COLO668 (cell line): ENCODE measurements at regions not wholly inside any gene's neighbourhood (a gene's known extent, or its start where the extent isn't known, plus 50 kb on each side); places are given as distances from the start of the nearest gene placed in this dataset.

Source experiments
- DNase-seq: peaks from one replicate; lab custom pipeline; 2025; ENCODE audit not compliant: unreplicated experiment; lab: John Stamatoyannopoulos, UW

DNA sequence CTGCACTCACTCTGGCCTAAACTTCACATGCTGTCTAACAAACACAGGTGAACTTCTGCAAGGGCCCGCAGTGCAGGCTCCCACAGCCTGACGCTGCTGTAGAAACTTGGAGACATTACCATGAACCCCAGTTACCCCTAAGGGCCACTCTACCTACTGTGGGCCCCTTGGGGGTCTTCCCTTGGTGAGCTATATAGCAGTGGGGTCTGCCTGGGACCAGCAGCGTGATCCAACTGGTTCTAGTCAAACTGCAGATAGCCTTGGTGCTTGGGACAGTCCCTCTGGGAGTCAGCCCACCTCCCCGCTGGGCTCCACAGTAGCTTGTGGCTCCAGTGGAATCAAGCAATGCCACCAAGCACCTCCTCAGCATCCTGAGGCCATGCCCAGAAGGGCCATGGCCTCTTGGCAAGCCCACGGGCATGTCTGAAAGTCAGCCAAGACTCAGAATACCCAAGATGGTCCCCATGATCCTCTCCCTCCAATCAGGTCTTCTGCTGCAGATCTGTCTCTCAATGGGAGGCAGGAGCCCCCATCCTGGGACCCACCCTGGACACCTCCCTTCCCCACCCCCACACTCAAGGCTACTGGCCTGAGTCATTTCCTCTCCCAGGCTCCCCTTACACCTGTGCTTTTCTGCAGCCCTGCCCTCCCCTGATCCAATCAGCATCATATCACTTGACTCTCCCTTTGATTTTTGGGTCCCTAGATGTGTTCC, 230.0 kb upstream of the IRX1 start:
- DNase-seq, result no peak

DNA sequence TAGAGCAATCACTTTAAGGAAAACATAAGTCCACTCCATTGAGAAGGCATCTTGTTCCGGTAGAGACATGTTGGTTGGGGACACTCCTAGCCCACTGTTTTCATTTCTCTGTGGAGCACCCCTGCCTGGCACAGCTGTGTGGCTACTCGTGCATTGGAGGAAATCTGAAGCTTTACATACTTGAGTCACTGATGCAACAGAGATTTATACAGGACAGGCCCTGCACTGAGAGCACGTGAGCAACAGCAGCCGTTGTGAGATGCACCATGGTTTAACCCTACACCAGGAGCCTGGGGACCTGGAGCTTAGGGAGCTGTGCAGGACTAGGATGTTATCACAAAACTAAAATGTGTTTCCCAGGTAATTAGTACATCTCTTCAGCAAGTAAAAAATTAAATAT, 230.7 kb upstream of the IRX1 start:
- no peak for DNase-seq

DNA sequence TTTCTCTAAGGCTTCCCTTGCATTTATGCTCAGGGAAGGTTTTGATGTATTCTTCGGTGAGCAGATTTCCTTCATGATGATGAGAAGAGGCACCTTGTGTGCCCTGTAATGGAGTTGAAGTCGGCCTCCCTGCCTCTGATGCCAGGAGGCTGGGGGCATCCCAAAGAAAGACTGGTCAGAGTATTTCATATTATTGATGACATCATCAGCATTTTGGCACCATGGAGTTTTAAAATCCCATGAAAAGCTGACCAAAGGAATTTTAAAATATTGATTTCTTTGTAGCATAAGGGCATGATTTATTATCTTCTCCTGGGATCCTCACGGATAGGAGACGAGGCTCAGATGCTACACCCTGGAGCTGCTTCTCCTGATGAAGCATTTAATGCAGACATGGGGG, 231.2 kb upstream of the IRX1 start:
- DNase-seq, result no peak

DNA sequence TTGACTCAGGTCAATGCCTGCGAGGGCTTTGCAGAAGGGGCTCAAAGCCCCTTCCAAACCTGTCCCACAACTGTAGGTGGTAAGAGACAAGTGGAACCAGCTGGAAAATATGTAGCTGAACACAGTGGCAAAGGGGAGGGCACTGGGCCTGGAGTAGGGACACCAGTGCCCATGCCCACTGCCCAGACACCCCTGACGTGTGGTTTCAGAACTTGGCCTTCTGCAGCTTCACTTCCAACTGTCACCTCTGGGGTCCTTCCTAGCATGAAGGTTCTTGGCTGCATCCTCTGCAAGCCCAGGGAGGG, 233.1 kb upstream of the IRX1 start:
- DNase-seq, result no peak

DNA sequence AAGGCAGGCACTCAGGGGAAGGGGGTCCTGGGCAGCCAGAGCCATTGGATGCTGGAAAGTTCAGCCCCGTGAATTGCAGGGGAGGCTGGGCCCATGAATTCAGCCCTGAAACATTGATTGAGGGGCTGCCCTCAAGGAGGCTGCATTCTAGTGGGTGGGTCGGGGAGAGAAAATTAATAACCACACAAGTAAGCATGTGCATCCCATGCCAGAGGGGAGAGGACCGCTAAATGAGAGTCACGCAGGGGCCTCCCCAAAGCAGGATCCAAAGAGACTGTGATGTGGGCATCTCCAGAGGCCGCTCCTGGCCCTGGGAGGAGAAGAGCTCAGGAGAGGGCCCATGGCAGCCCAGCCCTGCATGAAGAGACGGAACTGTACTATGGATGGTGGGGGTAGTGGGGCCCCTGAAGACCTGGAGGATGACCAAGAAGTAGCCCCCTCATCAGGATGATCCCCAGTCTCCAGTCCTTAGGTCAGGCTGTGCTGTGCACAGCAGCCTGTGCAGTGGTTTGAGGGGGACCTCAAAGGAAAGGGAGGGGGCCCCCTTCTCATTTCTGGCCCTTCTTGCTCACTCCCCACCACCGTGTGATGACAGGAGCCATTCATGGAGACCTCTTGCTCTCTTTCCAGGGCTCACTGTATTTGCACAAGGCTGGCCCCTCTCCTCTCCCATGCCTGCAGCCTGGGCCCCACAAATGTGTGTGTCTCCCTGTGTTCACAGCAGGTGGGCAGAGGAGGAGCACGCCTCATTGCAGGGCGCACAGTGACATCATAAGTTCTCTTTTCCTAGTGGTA, 233.6 kb upstream of the IRX1 start:
- no peak for DNase-seq

DNA sequence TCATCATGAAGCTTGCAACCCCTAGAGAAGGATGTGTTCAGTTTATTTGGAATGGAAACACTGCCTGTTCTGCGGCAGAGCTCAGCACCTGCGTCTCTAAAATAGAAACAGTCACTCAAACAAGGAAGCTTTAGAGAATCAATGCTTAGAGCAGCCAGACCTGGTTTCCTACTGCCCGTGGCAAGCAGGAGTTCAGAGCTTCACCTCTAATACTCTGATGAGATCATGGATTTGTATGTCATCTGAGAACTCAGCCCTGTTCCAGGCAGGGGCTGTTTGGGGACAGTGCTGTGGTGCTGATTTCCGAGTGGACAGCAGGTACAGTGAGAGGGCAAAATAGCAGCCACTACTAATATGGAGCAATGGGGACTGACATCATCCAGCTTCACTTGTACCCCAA, 236.0 kb upstream of the IRX1 start:
- no peak for DNase-seq

DNA sequence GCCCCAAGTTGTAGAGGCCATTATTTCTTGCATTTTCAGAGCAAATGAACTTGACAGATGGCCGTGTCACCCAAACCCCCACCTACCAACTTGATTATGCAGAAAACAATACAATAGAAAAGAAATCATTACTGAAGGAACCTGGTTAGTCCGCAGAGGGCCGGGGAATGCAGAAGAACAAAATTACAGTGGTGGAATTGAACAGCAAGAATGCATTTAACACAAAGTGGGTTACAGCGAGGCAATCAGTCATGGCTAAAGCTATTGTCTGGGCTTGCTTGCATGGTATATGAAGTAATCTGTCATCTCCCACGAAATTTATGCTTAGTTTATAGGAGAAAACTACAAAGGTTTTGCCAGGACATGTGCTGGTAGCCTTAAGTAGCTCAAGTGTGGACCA, 238.3 kb upstream of the IRX1 start:
- DNase-seq, result no peak

DNA sequence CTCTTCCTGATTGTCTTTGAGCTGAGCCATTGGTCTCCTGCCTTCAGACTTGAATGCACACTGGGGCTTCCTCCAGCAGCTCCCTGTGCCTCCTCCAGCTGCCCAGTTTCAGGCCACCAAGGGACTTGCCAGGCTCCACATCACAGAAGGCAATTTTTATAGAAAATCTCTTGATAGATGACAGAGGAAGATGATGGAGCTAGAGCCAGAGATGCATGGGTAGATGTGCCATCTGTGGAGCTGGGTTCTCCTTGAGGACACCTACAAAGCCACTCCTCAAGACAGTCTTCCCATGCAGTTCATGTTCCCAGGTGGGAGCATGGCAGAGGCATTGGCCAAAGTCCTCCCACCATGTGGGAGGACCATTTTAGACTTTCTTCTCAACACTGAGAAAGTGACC, 239.6 kb upstream of the IRX1 start:
- no peak for DNase-seq

DNA sequence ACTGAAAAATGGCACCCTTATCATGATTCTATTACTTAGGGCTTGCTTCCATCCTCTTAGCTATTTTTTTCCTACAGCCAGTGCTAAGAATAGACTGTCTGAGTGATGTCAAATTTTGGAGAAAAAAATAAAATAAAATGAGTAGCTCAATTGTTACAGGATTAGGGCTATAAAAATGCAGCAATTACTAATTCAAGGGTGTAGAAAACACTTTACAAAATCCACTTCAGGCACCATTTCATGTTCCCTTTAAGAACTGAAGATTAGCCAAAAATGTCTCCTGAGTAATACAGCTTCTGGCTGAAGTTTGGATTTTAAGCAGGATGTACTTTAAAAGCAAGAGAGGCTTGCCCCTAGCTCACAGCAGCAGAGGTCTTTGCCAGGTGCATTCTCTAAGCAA, 240.5 kb upstream of the IRX1 start:
- DNase-seq, result no peak

DNA sequence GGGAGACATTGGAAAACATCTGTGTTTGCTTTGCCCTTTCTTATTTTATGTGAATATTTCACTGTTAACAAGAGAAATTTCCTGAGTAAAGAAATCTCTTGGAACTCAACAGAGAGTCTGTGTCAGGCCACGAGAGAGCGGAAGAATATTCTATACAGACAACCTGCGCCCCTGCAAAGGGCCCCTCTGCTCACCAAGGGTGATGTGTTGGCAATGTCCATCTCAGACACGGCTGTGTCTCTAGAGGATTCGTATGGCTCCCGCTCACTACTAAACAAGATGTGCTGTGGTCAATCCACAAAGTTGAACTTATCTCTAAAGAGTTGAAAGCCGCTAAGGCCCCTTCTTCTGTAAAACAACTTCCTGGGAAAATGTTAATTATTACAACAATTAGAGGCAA, 241.0 kb upstream of the IRX1 start:
- DNase-seq, result no peak

DNA sequence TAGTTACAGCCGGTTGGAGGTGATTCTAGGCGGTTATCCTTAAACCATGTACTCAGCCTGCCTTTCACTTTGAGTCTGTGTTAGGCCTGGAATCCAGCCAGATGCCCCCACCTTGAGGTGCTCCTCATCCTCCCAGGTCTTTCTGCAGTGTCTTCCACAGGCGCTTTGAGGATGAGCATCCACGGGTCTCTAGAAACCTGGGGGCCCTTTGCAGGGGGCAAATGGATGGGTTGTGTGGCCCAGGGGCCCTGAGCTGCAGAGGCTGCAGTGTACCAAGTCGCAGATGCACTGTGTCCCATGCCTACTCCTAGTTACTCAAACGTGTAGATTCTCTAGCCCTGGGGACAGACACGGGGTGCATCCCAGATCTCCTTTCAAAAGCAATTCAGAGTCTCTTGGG, 242.1 kb upstream of the IRX1 start:
- DNase-seq, result no peak

DNA sequence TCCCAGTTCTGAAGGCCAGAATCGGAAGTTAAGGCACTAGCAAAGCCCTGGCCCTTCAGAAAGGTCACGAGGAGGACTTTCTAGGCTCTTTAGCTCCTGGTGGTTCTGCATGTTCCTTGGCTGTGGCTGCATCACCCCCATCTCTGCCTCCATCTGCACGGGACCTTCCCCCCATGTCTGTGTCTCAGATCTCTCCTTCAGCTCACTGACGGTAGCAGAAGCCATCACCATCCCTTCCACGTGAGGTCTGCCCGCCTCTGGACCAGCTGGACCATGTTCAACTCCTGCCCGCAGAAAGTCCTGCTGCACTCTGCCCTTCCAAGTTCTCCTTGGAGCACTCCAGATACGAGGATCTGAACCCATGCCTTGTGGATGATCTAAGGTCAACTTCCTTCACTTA, 242.9 kb upstream of the IRX1 start:
- no peak for DNase-seq

DNA sequence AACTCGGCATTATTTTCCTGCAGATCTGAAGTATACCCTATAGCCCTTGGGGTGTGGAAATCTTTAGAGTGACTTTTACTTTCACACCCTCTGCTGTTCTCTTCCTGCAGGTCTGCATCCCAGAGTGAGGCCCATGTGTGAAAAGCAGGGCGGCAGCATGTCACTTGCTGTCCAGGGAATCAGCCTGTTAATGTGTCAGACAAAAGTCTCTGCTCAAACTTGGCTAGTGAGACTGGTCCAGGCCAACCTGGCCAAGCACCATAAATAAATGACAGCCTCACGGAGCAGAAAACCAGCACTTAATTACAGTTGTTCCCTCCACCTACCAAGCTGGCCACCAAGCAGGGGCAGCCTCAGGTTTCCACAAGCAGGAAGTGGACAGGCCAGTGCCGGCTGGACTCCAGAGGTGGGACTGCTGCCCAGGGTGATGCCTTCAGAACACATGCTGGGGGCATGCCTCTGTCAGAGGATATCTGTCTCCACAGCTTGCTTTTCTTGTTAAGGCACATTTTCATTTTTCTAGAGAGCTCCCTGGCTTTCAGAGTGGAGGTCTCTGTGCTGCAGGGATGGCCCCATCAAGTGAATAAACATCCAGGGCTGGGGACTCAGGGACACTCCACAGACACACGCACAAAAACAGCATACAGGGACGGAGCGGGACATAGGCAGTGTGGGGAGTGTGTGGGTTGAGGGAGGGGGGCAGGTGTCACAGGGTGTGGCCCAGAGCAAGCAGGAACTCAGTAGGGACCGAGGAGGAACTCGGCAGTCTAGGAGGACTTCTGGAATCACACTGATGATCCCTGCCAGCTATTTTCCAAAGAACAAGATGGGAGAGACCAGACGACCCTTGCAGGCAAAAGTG, 243.8 kb upstream of the IRX1 start:
- no peak for DNase-seq

DNA sequence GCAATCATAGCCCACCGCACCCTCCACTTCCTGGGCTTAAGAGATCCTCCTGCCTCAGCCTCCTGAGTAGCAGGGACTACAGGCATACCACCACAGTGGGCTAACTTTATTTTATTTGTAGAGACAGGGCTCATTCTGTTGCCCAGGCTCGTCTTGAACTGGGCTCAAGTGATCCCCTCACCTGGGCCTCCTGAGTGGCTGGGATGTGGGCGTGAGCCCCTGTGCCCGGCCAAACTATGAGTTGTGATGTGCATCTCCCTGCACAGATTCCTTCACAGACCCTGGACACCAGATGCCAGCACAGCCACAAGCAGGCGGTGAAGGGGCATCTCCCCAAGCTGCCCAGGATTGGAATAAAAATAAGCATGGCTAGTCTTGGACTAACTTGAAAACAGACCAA, 244.9 kb upstream of the IRX1 start:
- no peak for DNase-seq

DNA sequence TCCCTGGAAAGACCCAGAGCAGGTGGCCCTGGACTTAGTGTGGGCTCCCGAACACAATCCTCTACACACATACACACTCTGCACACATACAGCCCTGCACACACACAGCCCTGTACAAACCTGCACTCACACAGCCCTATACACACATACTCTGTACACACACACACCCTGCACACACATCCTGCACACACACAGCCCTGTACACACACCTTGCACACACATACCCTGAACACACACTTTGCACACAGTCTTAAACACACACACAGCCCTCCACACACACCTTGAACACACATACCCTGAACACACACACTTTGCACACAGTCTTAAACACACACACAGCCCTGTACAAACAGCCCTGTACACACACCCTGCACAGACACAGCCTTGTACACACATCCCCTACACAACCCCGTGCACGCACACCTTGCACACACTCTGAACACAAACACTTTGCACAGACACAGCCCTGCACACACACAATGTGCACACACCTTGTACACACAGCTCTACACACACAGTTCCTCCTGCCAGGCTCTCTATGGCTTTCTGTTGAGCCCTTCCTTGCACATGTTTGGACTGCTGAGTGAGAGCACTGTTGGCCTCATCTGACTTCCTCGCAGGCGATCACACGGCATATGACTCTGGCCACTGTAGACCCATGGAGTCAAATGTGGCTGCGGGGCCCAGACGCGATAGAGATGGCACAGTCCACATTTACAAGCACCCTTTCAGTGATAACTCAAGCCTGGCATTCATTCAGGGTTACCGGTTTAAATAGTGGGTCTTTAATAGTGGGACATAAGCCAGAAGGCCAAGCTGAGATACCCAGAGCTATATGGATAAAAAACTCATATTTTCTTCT, 245.7 kb upstream of the IRX1 start:
- no peak for DNase-seq

DNA sequence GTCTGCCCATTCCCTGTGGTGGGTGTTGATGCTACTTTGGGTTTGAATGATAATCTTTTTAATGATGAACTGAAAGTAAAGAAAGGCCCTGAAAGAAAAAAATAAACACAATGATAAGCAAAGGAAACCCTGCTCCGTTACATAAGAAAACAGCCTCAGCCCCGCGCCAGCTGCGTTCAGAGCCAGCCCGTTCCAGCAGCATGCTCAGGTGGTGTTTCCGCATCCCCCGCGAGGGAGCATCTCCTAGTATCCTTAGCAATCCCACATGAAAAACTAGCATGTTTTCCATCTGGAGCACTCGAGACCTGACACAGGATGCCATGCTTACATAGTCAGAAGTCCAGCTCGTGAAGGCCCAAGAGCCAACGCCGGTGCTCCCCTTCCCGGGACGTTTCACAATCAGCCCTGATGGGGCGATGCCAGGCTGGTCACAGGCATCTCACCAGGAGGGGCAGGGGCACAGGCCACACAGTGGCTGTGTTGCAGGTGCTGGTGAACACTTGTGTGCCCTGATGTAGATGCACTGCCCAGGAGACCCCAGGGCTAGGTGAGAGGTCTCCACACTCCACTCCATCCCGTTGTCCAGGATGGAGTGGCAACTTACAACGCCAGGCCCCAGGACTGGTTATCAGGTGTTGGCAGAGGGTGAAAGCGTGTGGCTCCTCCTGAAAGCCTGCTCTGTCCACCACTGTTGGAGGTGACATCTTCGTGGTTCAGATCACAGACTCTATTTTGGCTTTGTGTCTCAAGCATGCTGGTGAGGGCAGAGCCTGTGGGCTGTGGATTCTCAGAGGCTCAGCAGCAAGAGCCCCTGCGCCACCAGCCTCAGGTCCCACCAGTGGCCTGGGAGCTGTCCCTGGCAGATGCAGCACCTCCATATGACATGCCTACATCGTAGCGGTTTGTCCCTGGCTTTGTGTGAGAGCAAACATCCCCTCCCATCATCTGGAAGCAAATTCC, 246.8 kb upstream of the IRX1 start:
- DNase-seq, result no peak

DNA sequence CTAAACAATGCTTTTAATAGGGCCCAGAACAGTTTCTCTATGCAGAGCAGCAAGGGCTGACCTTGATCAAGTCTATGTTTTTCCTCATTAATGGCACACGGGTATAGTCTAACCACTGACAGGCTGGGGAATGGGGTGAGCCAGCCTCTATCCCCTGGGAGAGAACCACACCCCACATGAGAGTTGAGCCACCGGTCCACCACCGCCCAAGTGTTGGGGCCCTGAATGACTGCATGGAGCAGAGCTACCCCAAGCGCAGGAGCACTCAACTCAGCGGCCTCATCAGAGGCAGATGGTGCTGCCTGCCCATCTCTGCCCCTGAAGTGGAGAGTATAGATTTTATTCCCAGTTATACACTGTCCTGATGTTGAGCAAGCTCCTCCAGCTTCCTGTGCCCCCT, 247.9 kb upstream of the IRX1 start:
- no peak for DNase-seq

DNA sequence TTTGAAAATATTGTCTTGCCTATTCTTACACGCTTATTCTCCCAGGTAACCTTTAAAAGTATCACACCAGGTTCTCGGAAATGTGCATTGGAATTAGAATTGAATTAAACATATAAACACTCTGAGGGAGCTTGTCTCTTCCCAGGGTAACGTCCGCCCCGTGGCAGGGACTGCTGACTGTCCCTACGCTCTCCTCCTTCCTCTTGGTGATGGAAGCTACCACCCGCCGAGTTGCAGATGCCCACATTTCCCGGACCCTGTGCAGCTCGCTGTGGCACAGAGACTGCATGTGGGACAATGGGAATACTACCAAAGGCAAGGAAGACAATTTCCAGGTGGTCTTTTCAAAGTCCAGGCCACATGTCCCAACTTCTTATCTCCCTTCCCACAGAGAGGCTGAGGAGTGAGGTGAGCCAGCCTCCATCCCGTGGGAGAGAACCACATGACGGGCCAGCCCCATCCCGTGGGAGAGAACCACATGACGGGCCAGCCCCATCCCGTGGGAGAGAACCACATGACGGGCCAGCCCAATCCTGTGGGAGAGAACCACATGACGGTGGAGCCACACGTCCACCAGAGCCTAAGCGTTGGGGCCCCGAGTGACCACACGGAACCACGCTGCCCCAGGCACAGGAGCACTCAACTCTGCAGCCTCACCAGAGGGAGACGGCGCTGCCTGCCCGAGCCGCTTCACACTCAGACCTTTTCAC, 249.4 kb upstream of the IRX1 start:
- DNase-seq, result no peak

DNA sequence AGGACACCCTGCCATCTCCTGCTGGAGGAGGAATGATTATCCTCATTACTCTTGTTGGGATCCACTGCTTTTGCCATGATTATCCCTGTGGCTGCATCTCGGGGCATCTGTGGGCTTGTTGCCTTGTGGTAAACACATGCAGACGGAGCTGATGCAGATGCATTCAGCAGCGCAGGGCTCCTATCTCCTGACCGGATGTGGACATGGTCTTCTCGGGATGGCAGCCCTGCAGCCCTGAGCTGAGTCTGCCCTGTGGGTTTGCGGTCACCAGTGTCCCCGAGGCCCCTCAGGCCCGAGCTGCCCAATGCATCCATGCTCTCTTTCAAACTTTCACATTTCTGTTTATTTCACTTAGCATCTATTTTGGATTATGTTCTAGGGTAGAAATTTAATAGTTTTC, 250.4 kb upstream of the IRX1 start:
- DNase-seq, result no peak
